Medulla oblongata (tissue), 1 donor: ENCODE measurements at regions not wholly inside any gene's neighbourhood (a gene's known extent, or its start where the extent isn't known, plus 50 kb on each side); places are given as distances from the start of the nearest gene placed in this dataset.

ENCODE experiments used
- DNase-seq: peaks from one replicate; pipeline ENCODE4 v3.0.0-alpha.2; 2015; ENCODE audit errors: extremely low spot score

GRCh38 chr20:48571949-48572847 lies 255.6 kb downstream of the PREX1 start:
- no peak for DNase-seq

- DNase-seq: no peak
These were observed 258.1 kb downstream of the PREX1 start for GRCh38 chr20:48569679-48570078.

- DNase-seq: no peak
These were observed 259.3 kb downstream of the PREX1 start for GRCh38 chr20:48568520-48568919.

- DNase-seq: no peak
These were observed 260.7 kb downstream of the PREX1 start for GRCh38 chr20:48567145-48567544.

- DNase-seq: no peak
These were observed 262.7 kb downstream of the PREX1 start for GRCh38 chr20:48564982-48565539.

GRCh38 chr20:48563191-48563870 lies 264.5 kb downstream of the PREX1 start:
- no peak for DNase-seq

- DNase-seq: no peak
These were observed 265.1 kb downstream of the PREX1 start for GRCh38 chr20:48562586-48563116.

- DNase-seq: no peak
These were observed 268.9 kb downstream of the PREX1 start for GRCh38 chr20:48558906-48559305.

GRCh38 chr20:48557380-48557779 lies 270.4 kb downstream of the PREX1 start:
- DNase-seq: no peak

- DNase-seq: no peak
These were observed 270.8 kb downstream of the PREX1 start for GRCh38 chr20:48556956-48557355.

GRCh38 chr20:48552550-48552949 lies 275.2 kb downstream of the PREX1 start:
- no peak for DNase-seq

GRCh38 chr20:48550814-48551213 lies 277.0 kb downstream of the PREX1 start:
- no peak for DNase-seq

- DNase-seq: no peak
These were observed 280.1 kb downstream of the PREX1 start for GRCh38 chr20:48547664-48548063.

- DNase-seq: no peak
These were observed 283.1 kb downstream of the PREX1 start for GRCh38 chr20:48544402-48545339.

- no peak for DNase-seq
These were observed 286.2 kb downstream of the PREX1 start for GRCh38 chr20:48541581-48542071.

- no peak for DNase-seq
These were observed 288.9 kb downstream of the PREX1 start for GRCh38 chr20:48538856-48539255.

GRCh38 chr20:48538058-48538825 lies 289.6 kb downstream of the PREX1 start:
- DNase-seq: no peak

GRCh38 chr20:48536206-48536605 lies 291.6 kb downstream of the PREX1 start:
- DNase-seq: no peak

GRCh38 chr20:48535556-48535955 lies 292.2 kb downstream of the PREX1 start:
- no peak for DNase-seq

GRCh38 chr20:48532028-48532427 lies 295.8 kb downstream of the PREX1 start:
- no peak for DNase-seq
